Natural killer cell treated with Interleukin-12 subunit alpha and Interleukin-12 subunit beta and Interleukin-15 and Interleukin-18, amount 100 ng/mL, for 72 hours (primary cell): ENCODE measurements at regions not wholly inside any gene's neighbourhood (a gene's known extent, or its start where the extent isn't known, plus 50 kb on each side); places are given as distances from the start of the nearest gene placed in this dataset.

Source experiments
- ATAC-seq, 2 donors: fragments of 150-1000 bp; cut with Tn5 transposase in 1 of 2; sonication (Bioruptor Pico), chemical (Tn5 transposase) in 1 of 2; 2 replicates each; pipeline ENCODE4 v1.10.0; 2021
- DNase-seq: peaks from one replicate; pipeline ENCODE4 v3.0.0; 2022; ENCODE audit warnings: low spot score
- H3K27ac Mint-ChIP-seq, 2 donors: 1 replicate in 1 of 2; 2 replicates in 1 of 2; pipeline ENCODE4 v1.8.0; 2022; ENCODE audit warnings: mixed read lengths in 2 of 2, mild to moderate bottlenecking in 1 of 2, moderate library complexity in 1 of 2
- H3K27me3 Mint-ChIP-seq, 2 donors: 1 replicate in 1 of 2; 2 replicates in 1 of 2; pipeline ENCODE4 v1.8.0; 2022; ENCODE audit warnings: mixed read lengths in 2 of 2
- H3K36me3 Mint-ChIP-seq: one replicate; pipeline ENCODE4 v1.8.0; 2022; ENCODE audit warnings: mixed read lengths
- H3K4me1 Mint-ChIP-seq, 2 donors: 1 replicate in 1 of 2; 2 replicates in 1 of 2; pipeline ENCODE4 v1.8.0; 2022; ENCODE audit warnings: low read depth in 2 of 2, mixed read lengths in 2 of 2, mild to moderate bottlenecking in 1 of 2
- H3K4me3 Mint-ChIP-seq: one replicate; pipeline ENCODE4 v1.8.0; 2022; ENCODE audit warnings: mixed read lengths
- H3K9me3 Mint-ChIP-seq: 2 replicates; pipeline ENCODE4 v1.8.0; 2022; ENCODE audit warnings: mixed read lengths

DNA sequence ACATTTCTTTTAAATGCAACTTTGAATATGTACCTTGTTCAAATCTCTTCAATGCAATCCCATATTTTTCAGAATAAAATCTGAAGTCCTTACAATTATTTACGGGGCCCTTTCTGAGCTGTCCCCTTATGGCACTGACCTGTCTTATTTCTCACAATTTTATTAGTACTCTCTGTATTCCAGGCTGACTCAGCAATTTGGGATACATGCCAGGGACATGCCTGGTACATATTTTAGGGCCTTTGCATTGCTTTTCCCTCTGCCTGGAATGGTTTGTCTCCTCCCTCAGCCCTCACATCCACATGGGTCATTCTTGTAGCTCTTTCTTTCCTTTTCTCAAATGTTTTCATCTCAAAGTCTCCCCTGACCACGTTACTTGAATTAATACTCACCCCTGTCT, 172.2 kb upstream of the TECRL start:
- no peaks in the 10 kb centered on the region for H3K27me3 Mint-ChIP-seq
- peaks cover 4% of the 10 kb centered on the region for H3K36me3 Mint-ChIP-seq
- ATAC-seq: no peak
- H3K4me3 Mint-ChIP-seq: no peak overlapping the region
- no peak for DNase-seq
- no peak overlapping the region for H3K27ac Mint-ChIP-seq
- peaks cover 6% of the 10 kb centered on the region for H3K9me3 Mint-ChIP-seq
- H3K4me1 Mint-ChIP-seq: no peaks in the 10 kb centered on the region

DNA sequence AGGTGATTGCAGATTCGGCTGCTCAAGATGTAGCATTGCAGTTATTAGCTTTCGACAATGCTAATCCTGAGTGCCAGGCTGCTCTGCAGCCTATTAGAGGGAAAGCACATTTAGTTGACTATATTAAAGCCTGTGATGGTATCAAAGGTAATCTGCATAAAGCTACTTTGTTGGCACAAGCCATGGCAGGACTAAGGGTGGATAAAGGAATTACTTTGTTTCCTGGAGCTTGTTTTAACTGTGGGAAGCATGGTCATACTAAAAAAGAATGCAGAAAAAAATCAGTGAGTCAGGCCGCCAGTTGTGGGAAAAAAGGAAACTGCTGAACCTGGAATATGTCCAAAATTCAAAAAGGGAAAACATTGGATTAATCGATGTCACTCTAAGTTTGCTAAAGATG, 154.9 kb upstream of the TECRL start:
- peaks cover 10% of the 10 kb centered on the region for H3K9me3 Mint-ChIP-seq

DNA sequence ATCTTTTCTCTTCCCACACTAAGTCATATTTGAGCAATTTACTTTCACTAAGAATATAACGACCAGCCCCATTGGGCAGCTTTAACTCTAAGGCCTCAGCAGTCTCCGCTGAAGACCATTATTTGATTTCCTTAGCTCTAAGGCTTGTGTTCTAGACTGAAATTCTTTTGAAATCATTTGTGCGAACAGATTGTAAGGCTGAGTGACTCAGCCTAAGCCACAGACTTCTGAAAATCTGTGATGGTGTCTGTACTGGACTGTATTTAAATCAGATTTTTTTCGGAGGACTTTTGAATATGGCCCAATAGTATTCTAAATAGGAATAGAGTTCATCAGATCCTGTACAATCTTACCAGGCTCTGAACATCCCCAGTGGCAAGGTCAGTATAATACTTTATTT, 150.3 kb upstream of the TECRL start:
- Mint-ChIP-seq H3K9me3 (peaks cover 4% of the 10 kb centered on the region), H3K4me1 (no peaks in the 10 kb centered on the region), H3K27ac (no peak overlapping the region), H3K4me3 (no peak overlapping the region), H3K36me3 (no peaks in the 10 kb centered on the region), H3K27me3 (no peaks in the 10 kb centered on the region)
- ATAC-seq (no peak), DNase-seq (no peak)

More for the DNA sequence above, 154.9 kb upstream of the TECRL start:
- Mint-ChIP-seq H3K27ac (no peak overlapping the region), H3K36me3 (no peaks in the 10 kb centered on the region), H3K27me3 (no peaks in the 10 kb centered on the region), H3K4me1 (no peaks in the 10 kb centered on the region), H3K4me3 (no peak overlapping the region)
- no peak for ATAC-seq
- no peak for DNase-seq

DNA sequence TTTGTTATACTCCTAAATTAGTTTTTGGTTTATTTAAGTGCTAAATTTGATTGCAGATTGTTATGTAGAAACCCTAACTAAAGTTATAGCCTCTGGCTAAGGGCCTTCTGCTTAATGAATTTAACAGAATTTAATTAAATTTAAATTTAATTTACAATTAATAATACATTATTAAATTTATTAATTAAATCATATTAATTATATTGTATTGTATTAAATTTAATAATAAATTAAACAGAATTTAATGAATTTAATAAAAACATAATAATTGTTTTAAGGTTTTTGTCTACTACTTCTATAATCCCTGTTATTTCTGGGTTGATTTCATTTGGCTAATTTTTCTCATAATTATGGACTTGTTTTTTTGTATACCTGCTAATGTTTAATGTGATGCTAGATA, 141.9 kb upstream of the TECRL start:
- H3K4me1 Mint-ChIP-seq: no peaks in the 10 kb centered on the region
- no peaks in the 10 kb centered on the region for H3K27me3 Mint-ChIP-seq
- DNase-seq (no peak), ATAC-seq (no peak)
- H3K27ac Mint-ChIP-seq: no peak overlapping the region
- H3K4me3 Mint-ChIP-seq: no peak overlapping the region
- H3K9me3 Mint-ChIP-seq: no peaks in the 10 kb centered on the region
- H3K36me3 Mint-ChIP-seq: no peaks in the 10 kb centered on the region

DNA sequence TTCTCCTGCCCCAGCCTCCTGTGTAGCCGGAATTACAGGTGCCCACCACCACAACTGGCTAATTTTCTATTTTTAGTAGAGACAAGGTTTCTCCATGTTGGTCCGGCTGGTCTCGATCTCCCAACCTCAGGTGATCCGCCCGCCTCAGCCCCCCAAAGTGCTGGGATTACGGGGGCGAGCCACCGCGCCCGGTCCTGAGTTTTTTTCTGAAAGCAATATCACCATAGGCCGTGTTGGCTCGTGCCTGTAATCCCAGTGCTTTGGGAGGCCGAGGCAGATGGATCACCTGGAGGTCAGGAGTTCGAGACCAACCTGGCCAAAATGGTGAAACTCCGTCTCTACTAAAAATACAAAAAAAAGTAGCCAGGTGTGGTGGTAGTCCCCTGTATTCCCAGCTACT, 136.3 kb upstream of the TECRL start:
- Mint-ChIP-seq H3K36me3 (no peaks in the 10 kb centered on the region), H3K4me1 (no peaks in the 10 kb centered on the region), H3K27ac (no peak overlapping the region), H3K27me3 (no peaks in the 10 kb centered on the region), H3K4me3 (no peak overlapping the region), H3K9me3 (no peaks in the 10 kb centered on the region)
- DNase-seq (no peak), ATAC-seq (no peak)

DNA sequence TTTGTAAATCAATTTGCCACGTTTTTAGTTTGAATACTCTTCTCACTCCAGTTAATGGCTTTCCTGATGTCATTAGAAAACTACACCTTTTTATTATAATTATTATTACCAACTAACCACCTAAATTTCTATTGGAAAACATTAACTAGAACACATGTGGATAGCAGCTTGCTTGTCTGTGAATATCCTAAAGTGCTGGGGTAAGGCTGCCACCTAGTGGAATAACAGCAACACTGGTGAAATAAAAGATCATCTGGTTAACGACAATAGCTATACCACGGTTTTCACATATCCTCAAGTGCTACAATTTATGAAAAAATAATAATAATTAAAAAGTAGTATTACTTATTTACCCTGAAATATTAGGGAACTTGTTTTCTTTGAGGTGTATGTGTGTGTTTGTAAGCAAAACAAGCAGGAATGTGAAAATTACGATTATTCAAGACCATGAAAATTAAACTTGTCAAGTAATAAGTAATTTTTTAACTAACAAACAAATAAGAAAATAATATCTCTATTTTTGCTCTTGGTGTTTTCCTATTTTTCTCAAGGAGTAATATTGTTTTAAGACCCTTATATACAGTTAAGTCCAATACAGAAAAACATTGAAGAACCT, 130.1 kb upstream of the TECRL start:
- no peak overlapping the region for H3K27ac Mint-ChIP-seq
- ATAC-seq: no peak
- H3K27me3 Mint-ChIP-seq: no peaks in the 10 kb centered on the region
- peaks cover 3% of the 10 kb centered on the region for H3K9me3 Mint-ChIP-seq
- no peaks in the 10 kb centered on the region for H3K36me3 Mint-ChIP-seq
- H3K4me1 Mint-ChIP-seq: no peaks in the 10 kb centered on the region
- H3K4me3 Mint-ChIP-seq: no peak overlapping the region
- no peak for DNase-seq

DNA sequence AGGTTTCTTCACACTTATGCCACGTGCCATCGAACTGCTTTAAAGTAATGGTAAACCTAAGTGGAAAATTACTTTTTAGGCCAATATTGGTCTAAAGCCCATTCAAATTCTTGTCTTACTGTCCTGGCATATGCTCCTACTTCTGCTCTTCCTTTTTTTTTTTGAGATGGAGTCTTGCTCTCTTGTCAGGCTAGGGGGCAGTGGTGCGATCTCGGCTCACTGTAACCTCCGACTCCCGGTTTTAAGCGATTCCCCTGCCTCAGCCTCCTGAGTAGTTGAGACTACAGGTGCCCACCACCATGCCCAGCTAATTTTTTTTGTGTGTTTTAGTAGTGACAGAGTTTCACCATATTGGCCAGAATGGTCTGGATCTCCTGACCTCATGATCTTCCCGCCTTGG, 129.0 kb upstream of the TECRL start:
- H3K27ac Mint-ChIP-seq: no peak overlapping the region
- no peaks in the 10 kb centered on the region for H3K36me3 Mint-ChIP-seq
- H3K27me3 Mint-ChIP-seq: no peaks in the 10 kb centered on the region
- no peak for ATAC-seq
- no peaks in the 10 kb centered on the region for H3K4me1 Mint-ChIP-seq
- peaks cover 3% of the 10 kb centered on the region for H3K9me3 Mint-ChIP-seq
- no peak for DNase-seq
- no peak overlapping the region for H3K4me3 Mint-ChIP-seq

DNA sequence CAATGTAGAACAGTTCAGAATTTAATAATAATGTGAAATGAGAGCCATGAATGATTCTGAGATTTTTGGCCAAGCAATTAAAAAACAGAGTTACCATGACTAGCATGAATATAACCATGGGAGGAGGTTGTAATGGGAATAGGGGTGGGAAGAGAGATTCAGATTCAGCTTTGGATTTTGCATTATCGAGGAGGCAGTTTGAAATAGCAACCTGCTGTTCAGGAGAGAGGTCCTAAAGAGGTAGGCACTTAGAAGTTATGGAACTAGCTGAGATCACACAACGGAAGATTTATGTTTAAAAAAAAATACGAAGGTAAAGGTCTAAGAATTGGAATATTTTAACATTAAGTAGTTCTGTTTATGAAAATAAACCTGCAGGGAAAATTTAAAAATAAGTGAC, 124.4 kb upstream of the TECRL start:
- no peak overlapping the region for H3K4me3 Mint-ChIP-seq
- H3K4me1 Mint-ChIP-seq: no peaks in the 10 kb centered on the region
- DNase-seq (no peak), ATAC-seq (no peak)
- H3K27ac Mint-ChIP-seq: no peak overlapping the region
- peaks cover 16% of the 10 kb centered on the region for H3K9me3 Mint-ChIP-seq
- no peaks in the 10 kb centered on the region for H3K36me3 Mint-ChIP-seq
- H3K27me3 Mint-ChIP-seq: no peaks in the 10 kb centered on the region

DNA sequence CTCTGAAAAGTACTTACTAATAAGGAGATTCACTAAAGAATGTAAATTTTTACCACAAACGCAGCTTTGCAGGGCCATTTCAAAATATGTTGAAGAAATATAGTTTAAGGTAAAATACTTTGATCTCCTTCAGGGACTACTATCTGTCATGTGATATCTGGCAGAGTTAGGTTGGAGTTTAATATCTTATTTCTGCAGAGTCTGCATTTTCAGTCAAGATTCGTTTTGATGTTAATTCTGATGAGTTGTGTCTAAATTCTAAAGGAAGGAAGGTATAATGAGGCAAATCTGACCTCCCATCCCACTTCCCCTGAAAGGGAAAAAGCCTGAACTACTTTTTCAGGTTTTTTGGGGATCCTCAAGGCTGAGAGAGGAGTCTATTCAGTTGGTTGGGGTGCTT, 123.9 kb upstream of the TECRL start:
- H3K4me1 Mint-ChIP-seq: no peaks in the 10 kb centered on the region
- no peaks in the 10 kb centered on the region for H3K27me3 Mint-ChIP-seq
- DNase-seq (no peak), ATAC-seq (no peak)
- no peak overlapping the region for H3K27ac Mint-ChIP-seq
- H3K36me3 Mint-ChIP-seq: no peaks in the 10 kb centered on the region
- peaks cover 18% of the 10 kb centered on the region for H3K9me3 Mint-ChIP-seq
- H3K4me3 Mint-ChIP-seq: no peak overlapping the region

DNA sequence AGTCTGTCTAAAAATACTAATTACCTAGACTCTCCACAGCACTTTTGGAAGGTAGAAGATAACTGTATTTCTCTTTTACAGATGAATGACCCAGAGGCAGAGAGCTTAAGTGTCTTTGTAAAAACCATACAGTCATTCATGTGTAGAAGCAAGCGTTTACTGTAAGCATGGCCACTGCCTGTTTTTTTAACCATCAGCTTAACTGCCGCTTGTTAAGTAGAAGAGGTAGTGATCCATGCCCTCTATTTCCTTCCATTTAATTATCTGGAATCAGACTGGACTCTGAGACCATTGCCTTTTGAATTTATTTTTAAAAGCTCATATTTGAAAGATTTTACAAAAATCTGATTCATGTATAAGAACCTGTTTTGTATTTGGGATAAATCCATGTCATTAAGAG, 111.2 kb upstream of the TECRL start:
- Mint-ChIP-seq H3K27me3 (no peaks in the 10 kb centered on the region), H3K9me3 (peaks cover 9% of the 10 kb centered on the region), H3K4me1 (no peaks in the 10 kb centered on the region), H3K36me3 (no peaks in the 10 kb centered on the region), H3K4me3 (no peak overlapping the region), H3K27ac (no peak overlapping the region)
- ATAC-seq (no peak), DNase-seq (no peak)

DNA sequence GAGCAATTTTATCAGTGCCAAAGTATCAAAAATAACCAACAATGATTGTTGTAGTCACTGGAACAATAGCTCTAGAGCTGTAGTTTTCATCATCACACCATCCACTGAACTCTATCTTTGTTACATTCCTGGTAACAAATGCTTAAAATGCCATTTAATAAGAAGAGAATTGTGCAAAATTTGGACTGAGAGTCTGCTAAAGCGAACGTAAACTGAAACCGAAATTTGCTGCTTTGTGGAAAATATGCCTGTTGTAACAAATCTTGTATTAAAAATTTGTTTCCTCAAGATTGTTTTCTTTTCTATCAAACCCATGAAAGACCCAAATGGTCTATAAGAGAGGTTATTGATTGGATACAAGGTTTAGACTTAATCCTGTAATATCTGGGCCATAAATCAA, 109.3 kb upstream of the TECRL start:
- no peak overlapping the region for H3K27ac Mint-ChIP-seq
- H3K4me1 Mint-ChIP-seq: no peaks in the 10 kb centered on the region
- no peaks in the 10 kb centered on the region for H3K36me3 Mint-ChIP-seq
- no peak overlapping the region for H3K4me3 Mint-ChIP-seq
- no peaks in the 10 kb centered on the region for H3K27me3 Mint-ChIP-seq
- H3K9me3 Mint-ChIP-seq: peaks cover 9% of the 10 kb centered on the region
- no peak for DNase-seq
- ATAC-seq: no peak

DNA sequence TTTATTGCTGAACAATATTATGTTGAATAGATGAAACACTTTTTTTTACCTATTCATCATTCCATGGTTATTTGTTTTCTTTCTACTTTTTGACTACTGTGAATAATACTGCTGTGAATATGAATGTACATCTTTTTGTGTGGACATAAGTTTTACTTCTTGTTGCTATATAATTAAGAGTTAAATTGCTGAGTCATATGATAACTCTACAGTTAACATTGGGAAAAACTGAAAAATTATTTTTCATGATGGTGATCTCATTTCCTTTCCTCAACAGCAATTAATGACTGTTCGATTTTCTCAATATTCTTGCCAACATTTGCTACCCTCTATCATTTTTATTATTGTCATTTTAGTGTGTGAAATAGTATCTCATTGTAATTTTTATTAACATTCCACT, 106.9 kb upstream of the TECRL start:
- DNase-seq: no peak
- ATAC-seq: no peak
- no peaks in the 10 kb centered on the region for H3K27me3 Mint-ChIP-seq
- no peak overlapping the region for H3K4me3 Mint-ChIP-seq
- peaks cover 9% of the 10 kb centered on the region for H3K9me3 Mint-ChIP-seq
- H3K36me3 Mint-ChIP-seq: no peaks in the 10 kb centered on the region
- H3K27ac Mint-ChIP-seq: no peak overlapping the region
- no peaks in the 10 kb centered on the region for H3K4me1 Mint-ChIP-seq

DNA sequence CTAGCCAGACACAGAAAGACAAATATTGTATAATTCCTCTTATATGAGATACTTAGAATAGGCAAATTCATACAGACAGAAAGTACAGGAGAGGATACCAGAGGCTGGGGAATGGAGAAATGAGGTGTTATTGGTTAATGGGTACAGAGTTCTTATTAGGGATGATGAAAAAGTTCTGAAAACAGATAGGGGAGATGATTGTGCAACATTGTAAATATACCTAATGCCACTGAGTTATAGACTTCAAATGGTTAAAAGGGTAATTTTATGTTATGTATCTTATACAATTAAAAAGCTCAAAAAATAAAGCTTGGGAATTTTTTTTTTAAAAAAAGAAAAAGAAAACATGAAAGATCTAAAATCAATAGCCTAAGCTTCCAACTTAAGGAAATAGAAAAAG, 98.8 kb upstream of the TECRL start:
- Mint-ChIP-seq H3K27me3 (no peaks in the 10 kb centered on the region), H3K9me3 (peaks cover 16% of the 10 kb centered on the region), H3K36me3 (no peaks in the 10 kb centered on the region), H3K27ac (no peak overlapping the region), H3K4me1 (no peaks in the 10 kb centered on the region), H3K4me3 (no peak overlapping the region)
- DNase-seq (no peak), ATAC-seq (no peak)

DNA sequence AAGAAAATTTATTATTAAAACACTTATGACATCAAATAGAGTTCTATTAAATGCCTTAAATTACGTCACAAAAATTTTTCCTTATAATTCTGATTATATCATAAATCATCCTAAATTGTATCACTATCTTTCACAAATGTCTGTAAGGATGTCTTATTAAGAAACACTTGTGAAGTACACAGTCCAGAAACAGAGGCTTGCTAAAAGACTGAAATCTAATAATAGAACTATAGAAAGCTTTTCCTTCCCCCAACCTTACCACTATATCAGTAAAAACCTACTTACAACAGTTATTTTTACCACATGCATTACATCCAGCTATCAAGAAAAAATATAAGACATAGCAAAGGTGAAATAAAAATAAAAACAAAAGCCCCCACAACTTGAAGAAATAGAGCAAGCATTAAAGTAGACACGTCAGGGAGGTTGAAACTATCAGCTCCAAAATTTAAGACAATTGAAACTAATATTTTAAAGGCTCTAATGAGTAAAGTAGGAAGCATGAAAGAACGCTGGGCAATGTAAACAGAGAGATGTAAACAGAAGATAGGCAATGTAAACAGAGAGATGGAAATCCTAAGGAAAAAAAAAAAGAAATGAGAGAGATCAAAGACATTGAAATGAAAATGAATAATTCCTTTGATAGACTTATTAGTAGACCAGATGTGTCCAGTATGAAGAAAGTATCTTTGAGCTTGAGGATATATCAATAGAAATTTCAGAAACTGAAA, 94.9 kb upstream of the TECRL start:
- no peak overlapping the region for H3K4me3 Mint-ChIP-seq
- no peaks in the 10 kb centered on the region for H3K4me1 Mint-ChIP-seq
- no peak overlapping the region for H3K27ac Mint-ChIP-seq
- ATAC-seq (no peak), DNase-seq (no peak)
- peaks cover 11% of the 10 kb centered on the region for H3K9me3 Mint-ChIP-seq
- H3K27me3 Mint-ChIP-seq: no peaks in the 10 kb centered on the region
- no peaks in the 10 kb centered on the region for H3K36me3 Mint-ChIP-seq

DNA sequence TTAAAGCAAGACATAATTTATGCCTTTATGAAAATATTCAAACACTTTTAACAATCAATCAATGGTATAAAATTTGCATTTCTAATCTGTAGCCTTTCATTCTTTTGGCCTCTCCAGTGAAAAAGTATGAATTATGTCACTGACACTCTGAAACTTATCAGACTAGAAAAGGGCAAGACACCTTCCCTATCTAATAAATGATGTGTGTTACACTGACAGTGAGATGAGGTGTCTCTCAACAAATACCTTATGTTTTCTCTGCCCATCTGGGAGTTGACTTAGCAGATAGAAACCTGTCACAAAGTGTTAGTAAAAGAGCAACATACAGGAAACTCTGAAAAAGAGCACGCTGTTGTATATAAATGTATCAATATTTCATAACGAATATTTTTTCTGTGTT, 94.2 kb upstream of the TECRL start:
- ATAC-seq (no peak), DNase-seq (no peak)
- Mint-ChIP-seq H3K9me3 (peaks cover 11% of the 10 kb centered on the region), H3K4me1 (no peaks in the 10 kb centered on the region), H3K4me3 (no peak overlapping the region), H3K27ac (no peak overlapping the region), H3K27me3 (no peaks in the 10 kb centered on the region), H3K36me3 (no peaks in the 10 kb centered on the region)
